ENCODE measurements at regions not wholly inside any gene's neighbourhood (a gene's known extent, or its start where the extent isn't known, plus 50 kb on each side); places are given as distances from the start of the nearest gene placed in this dataset.

DNA sequence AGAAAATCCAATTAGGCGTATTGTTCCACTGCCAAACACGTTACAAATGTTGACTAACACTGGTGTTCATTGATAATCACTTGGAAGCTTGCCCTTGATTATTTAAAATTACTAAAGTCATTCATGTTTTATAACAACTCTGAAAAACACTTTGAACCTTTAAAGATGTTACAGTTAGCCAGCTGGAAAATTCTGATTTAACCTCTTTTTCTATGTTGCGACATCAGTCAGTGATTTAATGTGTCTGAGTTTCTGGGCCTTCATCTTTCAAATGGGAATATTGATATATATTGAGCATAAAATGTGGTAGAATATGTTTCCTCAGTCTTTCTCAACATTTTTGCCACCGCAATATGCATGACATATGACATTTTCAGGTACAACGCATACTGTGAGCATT lies 274.1 kb upstream of the TENM3 start:
- DNase-seq: no peak

- DNase-seq: no peak
Observed at GRCh38 chr4:181970366-181970765, 272.8 kb upstream of the TENM3 start.

DNA sequence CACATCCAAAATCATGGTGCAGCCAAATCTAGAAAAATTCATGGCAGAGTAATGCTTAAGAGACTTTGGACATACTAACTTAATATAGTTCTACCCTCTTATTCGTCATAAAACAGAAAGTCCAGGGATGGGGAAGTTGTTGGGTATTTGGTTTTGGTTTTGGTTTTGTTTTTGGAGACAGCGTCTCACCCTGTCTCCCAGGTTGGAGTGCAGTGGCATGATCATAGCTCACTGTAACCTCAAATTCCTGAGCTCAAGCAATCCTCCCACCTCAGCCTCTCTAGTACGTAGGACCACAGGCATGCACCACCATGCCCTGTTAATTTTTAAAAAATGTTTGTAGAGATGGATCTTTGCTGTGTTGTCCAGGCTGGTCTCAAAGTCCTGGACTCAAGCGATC lies 271.8 kb upstream of the TENM3 start:
- DNase-seq: no peak

DNA sequence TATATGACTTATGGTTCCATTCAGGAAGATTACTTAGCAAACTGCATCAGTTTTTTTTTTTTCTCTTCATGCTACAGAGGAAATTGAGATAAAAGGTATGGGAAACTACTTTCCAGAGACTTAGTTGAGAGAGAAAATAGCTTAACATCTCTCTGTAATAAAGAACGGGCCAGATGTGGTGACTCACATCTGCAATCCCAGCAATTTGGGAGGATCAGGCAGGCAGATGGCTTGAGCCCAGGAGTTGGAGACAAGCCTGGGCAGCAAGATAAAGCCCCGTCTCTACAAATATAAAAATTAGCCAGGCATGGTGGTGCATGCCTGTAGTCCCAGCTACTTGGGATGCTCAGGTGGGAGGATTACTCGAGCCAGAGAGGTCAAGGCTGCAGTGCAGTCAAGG lies 271.2 kb upstream of the TENM3 start:
- no peak for DNase-seq

GRCh38 chr4:181976764-181977163 lies 266.4 kb upstream of the TENM3 start:
- DNase-seq: no peak

DNA sequence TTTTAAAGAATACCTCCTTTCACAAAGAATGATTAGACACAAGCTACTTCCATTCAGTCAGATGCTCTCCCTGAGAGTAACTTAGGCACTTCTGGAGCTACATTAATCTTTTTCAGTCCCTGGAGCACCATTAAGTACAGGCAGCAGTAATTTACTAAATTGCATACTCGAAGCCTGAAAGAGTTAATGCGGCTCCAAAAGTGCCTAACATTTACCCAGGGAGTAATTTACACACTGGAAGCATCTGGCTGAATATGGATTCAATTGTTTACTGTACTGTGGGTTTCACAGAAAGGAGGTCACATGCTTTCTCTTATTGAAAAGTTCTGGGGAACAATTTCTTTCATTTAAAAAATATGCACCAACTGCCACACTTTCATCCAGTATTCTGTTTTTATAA lies 260.8 kb upstream of the TENM3 start:
- DNase-seq: no peak

DNA sequence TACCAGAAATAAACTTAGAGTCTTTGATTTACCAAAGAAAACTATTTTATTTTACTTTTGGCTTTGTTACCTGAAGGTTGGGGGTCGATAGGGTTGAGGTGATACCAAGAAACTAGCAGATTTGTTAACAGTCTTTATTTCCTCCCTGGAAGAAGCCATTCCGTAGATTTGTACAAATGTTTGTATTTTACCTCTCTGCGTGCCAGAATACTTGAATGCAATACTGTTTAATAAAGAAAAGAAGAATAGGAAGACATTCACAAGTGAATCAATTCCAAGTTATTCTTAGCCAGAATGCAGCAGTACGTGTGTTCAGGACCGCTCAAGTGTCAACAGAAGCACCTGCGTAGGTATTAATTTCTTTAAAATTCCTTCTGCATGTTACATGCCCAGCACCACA lies 260.3 kb upstream of the TENM3 start:
- DNase-seq: no peak

- no peak for DNase-seq
Observed at GRCh38 chr4:181987392-181987791, 255.8 kb upstream of the TENM3 start.

GRCh38 chr4:181989071-181989470 lies 254.1 kb upstream of the TENM3 start:
- DNase-seq: no peak

DNA sequence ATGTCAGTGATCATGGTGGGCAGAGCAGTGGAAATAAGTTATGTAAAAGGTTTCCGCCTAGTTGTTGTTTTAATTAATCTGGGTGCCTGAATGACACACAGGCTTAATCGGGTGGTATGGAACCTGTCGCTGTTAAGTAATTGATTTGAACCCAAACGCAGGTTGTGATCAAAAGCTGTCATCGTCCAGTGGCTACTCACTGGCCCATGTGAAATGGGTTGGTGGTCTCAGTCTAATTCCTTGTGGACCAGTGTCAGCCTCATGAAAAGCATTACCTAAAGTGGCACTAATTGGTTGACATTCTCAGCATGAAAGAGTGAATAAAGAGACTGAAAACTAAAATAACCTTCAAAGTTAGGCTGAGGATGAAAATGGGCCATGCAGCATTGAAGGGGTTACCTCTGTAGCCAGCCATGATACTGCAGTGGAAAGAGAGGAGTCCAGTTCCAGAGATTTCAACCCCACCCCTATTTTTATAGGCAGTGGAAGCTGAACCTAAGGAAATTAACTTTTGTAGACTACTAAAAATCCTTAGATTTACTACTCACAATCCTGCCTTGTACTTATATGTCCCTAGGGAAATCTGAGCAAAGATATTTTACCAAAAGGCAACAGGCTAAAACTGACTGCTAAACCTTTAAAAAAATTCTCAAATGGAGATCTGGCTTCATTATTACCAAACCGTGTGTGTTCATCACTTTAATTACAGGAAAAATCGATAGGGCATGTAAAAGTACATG lies 251.7 kb upstream of the TENM3 start:
- no peak for DNase-seq

DNA sequence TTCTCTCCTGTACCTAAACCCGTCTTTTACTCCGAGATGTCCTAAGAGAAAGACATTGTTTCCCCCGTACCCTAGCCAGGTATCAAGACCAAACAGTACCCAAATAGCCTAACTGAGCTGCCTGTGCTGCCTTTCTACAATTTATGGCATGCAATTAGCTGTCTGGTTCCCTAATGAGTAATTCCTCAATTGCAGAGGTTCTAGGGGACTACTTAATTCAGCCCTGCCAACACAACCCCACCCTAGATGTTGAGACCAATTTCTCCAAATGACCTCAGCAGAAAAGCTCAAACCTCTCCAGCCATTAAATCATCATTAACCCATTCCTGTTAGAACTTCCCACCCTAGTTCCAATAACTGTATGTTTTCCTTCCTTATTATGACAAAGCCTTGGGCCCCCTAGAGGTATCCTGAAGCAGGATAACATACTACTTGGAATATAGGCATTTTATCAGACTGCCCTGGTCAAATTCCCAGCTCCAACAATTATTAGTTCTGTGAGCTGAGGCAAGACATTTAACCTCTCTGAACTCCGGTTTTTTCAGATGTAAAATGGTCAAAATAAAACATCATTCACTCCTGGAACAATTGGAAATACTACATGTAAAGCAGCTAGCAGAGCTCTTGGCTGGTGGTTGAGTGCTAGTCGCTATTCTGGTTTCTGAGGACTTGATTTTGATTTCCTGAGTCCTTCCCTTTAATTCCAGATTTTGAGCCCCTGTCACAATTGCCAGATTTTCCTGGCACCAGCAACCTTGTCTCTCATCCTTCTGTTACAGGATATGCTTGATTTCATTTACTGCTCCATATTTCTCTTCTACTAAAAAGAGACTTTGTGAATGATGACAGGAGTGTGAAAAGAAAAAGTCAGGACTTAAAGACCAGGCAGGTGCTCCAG lies 244.6 kb upstream of the TENM3 start:
- DNase-seq: no peak

GRCh38 chr4:182000077-182000476 lies 243.1 kb upstream of the TENM3 start:
- no peak for DNase-seq

GRCh38 chr4:182010876-182011275 lies 232.3 kb upstream of the TENM3 start:
- DNase-seq: no peak

- DNase-seq: no peak
Observed at GRCh38 chr4:182014164-182014563, 229.0 kb upstream of the TENM3 start.

DNA sequence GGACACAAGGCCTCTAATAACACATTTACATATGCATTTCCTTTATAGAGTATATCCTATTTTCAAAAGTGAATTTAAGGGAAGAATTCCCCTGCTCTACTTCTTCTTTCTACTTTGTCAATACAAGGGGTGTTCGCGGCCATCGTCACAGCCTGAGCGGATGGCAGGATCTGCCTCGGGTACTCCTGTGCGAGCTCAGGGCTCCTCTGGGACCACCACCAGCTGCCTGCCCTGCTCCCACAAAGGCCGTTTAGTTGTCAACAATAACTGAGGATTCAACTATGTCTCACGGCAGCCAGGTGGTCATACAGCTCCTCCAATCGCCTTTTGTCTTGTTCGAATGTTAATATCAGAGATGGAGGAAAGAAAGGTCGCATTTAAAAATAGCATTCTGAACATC lies 228.2 kb upstream of the TENM3 start:
- no peak for DNase-seq

- DNase-seq: no peak
Observed at GRCh38 chr4:182015893-182016292, 227.3 kb upstream of the TENM3 start.

DNA sequence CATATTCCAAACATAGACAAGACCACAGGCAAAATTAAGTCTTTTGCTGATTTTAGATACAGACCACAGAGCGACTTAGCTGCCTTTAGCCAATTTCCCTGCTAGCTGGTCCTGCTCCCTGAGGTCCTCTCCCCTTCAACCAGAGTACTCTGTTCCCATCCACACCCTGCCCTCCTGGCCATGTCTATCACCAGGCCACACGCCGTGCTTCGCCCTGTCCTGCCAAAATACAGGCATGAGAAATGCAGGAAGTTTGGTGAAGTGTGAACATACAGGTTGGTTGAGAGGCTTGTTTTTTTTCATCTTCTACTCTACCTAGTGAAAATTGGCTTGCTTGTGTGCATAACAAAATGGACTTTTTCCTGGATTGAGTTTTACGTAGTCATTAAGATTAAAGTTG lies 226.2 kb upstream of the TENM3 start:
- DNase-seq: no peak

- no peak for DNase-seq
Observed at GRCh38 chr4:182018691-182019090, 224.5 kb upstream of the TENM3 start.

DNA sequence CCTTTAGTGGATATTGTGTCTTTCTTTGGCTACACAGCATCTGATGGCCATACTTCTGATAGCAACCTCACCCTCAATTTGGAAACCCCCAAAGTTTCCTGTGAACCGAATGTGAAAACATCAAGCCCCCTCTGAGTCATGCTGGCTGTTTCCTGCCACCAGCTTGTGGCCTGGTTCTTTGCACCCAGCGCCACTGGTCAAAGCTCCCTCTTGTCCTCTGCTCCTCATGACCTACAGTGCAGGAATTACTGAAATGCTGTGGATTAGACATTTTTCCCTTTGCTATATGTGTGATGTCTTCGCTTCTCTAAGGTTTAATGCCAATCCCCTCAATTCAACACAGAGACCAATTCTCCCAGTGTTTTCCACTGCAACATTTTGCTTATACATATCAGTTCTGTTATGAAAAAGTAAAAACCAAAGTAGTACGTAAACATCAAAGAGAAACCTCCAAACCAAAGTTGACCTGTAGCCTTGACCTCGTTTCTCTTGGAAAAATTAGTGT lies 224.0 kb upstream of the TENM3 start:
- no peak for DNase-seq

DNA sequence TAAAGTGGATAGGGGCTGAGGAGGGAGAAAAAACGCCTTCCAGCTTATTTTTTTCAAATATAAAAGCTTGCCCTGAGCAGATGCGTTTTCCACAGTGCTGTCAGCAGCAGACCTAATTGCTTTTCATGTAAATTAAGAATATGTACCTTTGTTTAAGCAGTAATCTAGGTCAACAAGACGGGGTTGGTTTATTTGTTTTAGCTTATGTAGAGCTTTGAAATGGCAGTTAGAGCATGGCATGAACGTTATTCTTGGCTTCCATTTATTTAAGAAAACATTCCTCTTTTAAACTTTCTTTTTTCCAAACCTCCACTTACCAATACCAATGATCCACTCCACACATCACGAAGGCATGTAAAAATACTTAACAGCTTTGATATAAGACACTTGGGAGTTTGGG lies 220.3 kb upstream of the TENM3 start:
- DNase-seq: no peak

- no peak for DNase-seq
Observed at GRCh38 chr4:182023469-182023868, 219.7 kb upstream of the TENM3 start.

DNA sequence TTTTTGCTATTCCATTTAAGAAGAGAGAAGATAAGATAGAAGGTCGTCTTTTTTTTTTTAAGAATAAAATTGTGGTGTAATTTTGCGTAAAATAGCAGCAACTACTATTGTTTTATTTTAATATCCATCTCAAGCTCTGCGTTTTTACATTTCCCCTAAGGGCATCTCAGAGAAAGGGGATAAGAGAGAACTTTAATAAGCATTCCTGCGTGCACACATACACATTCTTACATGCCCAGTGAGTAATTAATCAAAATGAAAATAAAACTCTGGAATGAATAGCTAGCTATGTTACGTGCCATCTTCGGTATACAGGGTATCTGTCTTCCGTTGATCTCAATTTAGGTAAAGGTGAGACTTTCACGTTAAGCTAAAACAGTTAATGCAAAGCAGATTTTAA lies 200.3 kb upstream of the TENM3 start:
- no peak for DNase-seq

- DNase-seq: no peak
Observed at GRCh38 chr4:182048871-182049270, 194.3 kb upstream of the TENM3 start.

DNA sequence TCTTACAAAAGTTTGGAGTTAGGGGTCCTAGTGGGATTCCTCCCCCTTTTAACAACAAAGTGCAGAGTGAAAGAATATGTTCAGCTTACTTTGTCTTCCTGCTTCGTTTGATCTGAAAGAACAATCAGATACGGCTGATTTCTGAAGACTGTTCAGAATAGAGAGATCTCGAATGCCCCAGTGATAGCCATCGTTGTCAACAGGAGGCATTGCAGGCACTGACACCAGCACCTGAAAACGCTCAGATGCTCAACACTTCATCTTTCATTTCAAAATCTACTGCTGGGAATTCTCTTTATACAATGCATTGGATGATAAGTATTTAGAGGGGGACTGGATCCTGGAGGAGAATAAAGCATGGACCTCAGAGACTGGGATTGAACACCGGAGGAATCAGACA lies 186.3 kb upstream of the TENM3 start:
- DNase-seq: no peak
